SK-N-SH (cell line): ENCODE measurements at regions not wholly inside any gene's neighbourhood (a gene's known extent, or its start where the extent isn't known, plus 50 kb on each side); places are given as distances from the start of the nearest gene placed in this dataset.

Source experiments
- CTCF ChIA-PET: fragments of 300-600, 350-600 bp; formaldehyde crosslinking; extraction: SDS; loops from one replicate; lab custom pipeline; 2021; lab: Yijun Ruan, JAX
- POLR2A ChIA-PET: fragments of 350-600 bp; sonication (Branson Sonifier 250); formaldehyde crosslinking; extraction: SDS; loops from one replicate; lab custom pipeline; 2020; ENCODE audit warnings: antibody characterized with exemption, inconsistent platforms; lab: Yijun Ruan, JAX
- DNase-seq: peaks from one replicate; pipeline ENCODE4 v3.0.0; 2012
- H2AFZ ChIP-seq: fragments of 200-600 bp; sonication (generic); 2 replicates; pipeline ENCODE4 v1.8.1; 2016; ENCODE audit warnings: antibody characterized with exemption, mild to moderate bottlenecking, low read depth
- H3F3A ChIP-seq: fragments of 200-600 bp; sonication (generic); replicated peaks from 2 replicates; pipeline ENCODE3; 2016; ENCODE audit warnings: antibody characterized with exemption, mild to moderate bottlenecking; ENCODE audit not compliant: insufficient read depth
- H3K27ac ChIP-seq, 2 experiments: fragments of 200-500 bp in 1 of 2; fragments of 200-600 bp in 1 of 2; sonication (Bioruptor generic) in 1 of 2; sonication (generic), shearing (Covaris generic) in 1 of 2; 2 replicates each; pipeline versions ENCODE4 v1.5.1 to v1.6.1; 2014 to 2016; ENCODE audit warnings: low read depth in 2 of 2, inconsistent platforms in 1 of 2, low read length in 1 of 2, mild to moderate bottlenecking in 1 of 2, mixed read lengths in 1 of 2
- H3K27me3 ChIP-seq: fragments of 200-600 bp; sonication (generic), shearing (Covaris generic); 2 replicates; pipeline ENCODE4 v1.6.1; 2016; ENCODE audit warnings: mixed run types; ENCODE audit not compliant: insufficient read depth
- H3K36me3 ChIP-seq, 2 experiments: fragments of 200-500 bp in 1 of 2; fragments of 200-600 bp in 1 of 2; sonication (Bioruptor generic) in 1 of 2; sonication (generic) in 1 of 2; replicated peaks in 1 of 2; 2 replicates each; pipeline versions ENCODE3 to v1.5.1; 2014 to 2016; ENCODE audit warnings: low read length in 1 of 2, mild to moderate bottlenecking in 1 of 2; ENCODE audit not compliant: insufficient read depth in 2 of 2, control insufficient read depth in 1 of 2
- H3K4me1 ChIP-seq, 2 experiments: fragments of 200-500 bp in 1 of 2; fragments of 200-600 bp in 1 of 2; sonication (Bioruptor generic) in 1 of 2; sonication (generic), shearing (Covaris generic) in 1 of 2; 2 replicates each; pipeline versions ENCODE4 v1.5.1 to v1.6.1; 2014 to 2016; ENCODE audit warnings: low read depth in 1 of 2, low read length in 1 of 2, mixed run types in 1 of 2; ENCODE audit not compliant: insufficient read depth in 2 of 2, control insufficient read depth in 1 of 2
- H3K4me2 ChIP-seq: fragments of 200-600 bp; sonication (generic), shearing (Covaris generic); 2 replicates; pipeline ENCODE4 v1.6.1; 2017; ENCODE audit warnings: mixed run types
- H3K4me3 ChIP-seq, 2 experiments: fragments of 200-500 bp in 1 of 2; fragments of 200-600 bp in 1 of 2; sonication (Bioruptor generic) in 1 of 2; sonication (generic), shearing (Covaris generic) in 1 of 2; 2 replicates each; pipeline versions ENCODE4 v1.5.1 to v1.8.1; 2014 to 2016; ENCODE audit warnings: low read depth in 2 of 2, inconsistent platforms in 1 of 2, low read length in 1 of 2, mild to moderate bottlenecking in 1 of 2, mixed read lengths in 1 of 2, moderate library complexity in 1 of 2
- H3K79me2 ChIP-seq: fragments of 200-600 bp; sonication (generic); 2 replicates; pipeline ENCODE4 v1.8.1; 2017; ENCODE audit warnings: mild to moderate bottlenecking; ENCODE audit not compliant: insufficient read depth
- H3K9ac ChIP-seq: fragments of 200-600 bp; sonication (generic); 2 replicates; pipeline ENCODE4 v1.6.1; 2017; ENCODE audit warnings: mixed run types
- H3K9me2 ChIP-seq: fragments of 200-600 bp; sonication (generic); 2 replicates; pipeline ENCODE4 v1.6.1; 2017; ENCODE audit warnings: mixed run types
- H3K9me3 ChIP-seq: fragments of 200-600 bp; sonication (generic); 2 replicates; pipeline ENCODE4 v1.6.1; 2017; ENCODE audit warnings: mixed run types, mild to moderate bottlenecking, moderate library complexity
- H4K20me1 ChIP-seq: fragments of 200-600 bp; sonication (generic); 2 replicates; pipeline ENCODE4 v1.6.1; 2017; ENCODE audit warnings: mild to moderate bottlenecking, mixed run types; ENCODE audit not compliant: insufficient read depth
- EP300 ChIP-seq, 2 experiments: IDR thresholded peaks; 2 replicates each; pipeline versions ENCODE4 v1.4.0 to v1.6.1; 2012; ENCODE audit warnings: borderline replicate concordance in 1 of 2, low read depth in 1 of 2, low read length in 1 of 2
- EZH2phosphoT487 ChIP-seq: fragments of 200-600 bp; sonication (generic); IDR thresholded peaks from 2 replicates; pipeline ENCODE4 v1.6.1; 2017; ENCODE audit warnings: low read depth, mixed run types, mild to moderate bottlenecking, antibody characterized with exemption, moderate library complexity, borderline replicate concordance
- FOSL2 ChIP-seq: IDR thresholded peaks from 2 replicates; pipeline ENCODE4 v1.4.0; 2012; ENCODE audit warnings: low read depth, mild to moderate bottlenecking, moderate library complexity, borderline replicate concordance
- FOXJ3 ChIP-seq: sonication (generic); formaldehyde crosslinking; IDR thresholded peaks from 2 replicates; pipeline ENCODE4 v1.5.1; 2020; ENCODE audit warnings: mild to moderate bottlenecking, missing genetic modification reagents
- FOXM1 ChIP-seq: IDR thresholded peaks from 2 replicates; pipeline ENCODE4 v1.4.0; 2012; ENCODE audit warnings: low read depth, mild to moderate bottlenecking
- GABPA ChIP-seq: IDR thresholded peaks from 2 replicates; pipeline ENCODE4 v1.4.0; 2012; ENCODE audit warnings: low read depth, mild to moderate bottlenecking
- MXI1 ChIP-seq: IDR thresholded peaks from 2 replicates; pipeline ENCODE4 v1.6.1; 2012; ENCODE audit warnings: mild to moderate bottlenecking, low read depth, low read length, improper control_type of control experiment
- NRF1 ChIP-seq: IDR thresholded peaks from 2 replicates; pipeline ENCODE4 v1.6.1; 2012; ENCODE audit warnings: low read depth, mild to moderate bottlenecking, low read length
- POLR2AphosphoS5 ChIP-seq: IDR thresholded peaks from 2 replicates; pipeline ENCODE4 v1.6.1; 2012; ENCODE audit warnings: low read depth, low read length
- SIN3A ChIP-seq: IDR thresholded peaks from 2 replicates; pipeline ENCODE4 v1.6.1; 2012; ENCODE audit warnings: low read depth, mild to moderate bottlenecking, low read length, moderate library complexity, borderline replicate concordance
- SMC3 ChIP-seq: IDR thresholded peaks from 2 replicates; pipeline ENCODE4 v1.6.1; 2012; ENCODE audit warnings: low read depth, low read length, improper control_type of control experiment
- TAF1 ChIP-seq: IDR thresholded peaks from 2 replicates; pipeline ENCODE4 v1.6.1; 2012; ENCODE audit warnings: low read depth, mild to moderate bottlenecking, low read length, moderate library complexity, borderline replicate concordance
- TCF12 ChIP-seq: IDR thresholded peaks from 2 replicates; pipeline ENCODE4 v1.4.0; 2012
- TEAD4 ChIP-seq: IDR thresholded peaks from 2 replicates; pipeline ENCODE4 v1.4.0; 2012; ENCODE audit warnings: mild to moderate bottlenecking, borderline replicate concordance; ENCODE audit not compliant: insufficient read depth
- YY1 ChIP-seq: IDR thresholded peaks from 2 replicates; pipeline ENCODE4 v1.4.0; 2012; ENCODE audit warnings: low read depth, mild to moderate bottlenecking
- WGBS: methylation state at CpG from one replicate; pipeline ENCODE4 v1.1.6; 2017; ENCODE audit warnings: low lambda C conversion rate; 5-methylcytosine and 5-hydroxymethylcytosine counted together
- TF ChIP-seq, protein P1 (sequence below): IDR thresholded peaks from 2 replicates; pipeline ENCODE4 v1.4.0; 2012; ENCODE audit warnings: low read depth, borderline replicate concordance
- TF ChIP-seq, protein P2 (sequence below): IDR thresholded peaks from 2 replicates; pipeline ENCODE4 v1.4.0; 2012; ENCODE audit warnings: low read depth, borderline replicate concordance
- TF ChIP-seq, protein P3 (sequence below): IDR thresholded peaks from 2 replicates; pipeline ENCODE4 v1.4.0; 2012; ENCODE audit warnings: low read depth
- TF ChIP-seq, protein P4 (sequence below): fragments of 150-350 bp; IDR thresholded peaks from 2 replicates; pipeline ENCODE4 v1.6.1; 2017; ENCODE audit warnings: antibody characterized with exemption, low read length, low read depth, borderline replicate concordance
- TF ChIP-seq, protein P5 (sequence below): IDR thresholded peaks from 2 replicates; pipeline ENCODE4; 2012

DNA sequence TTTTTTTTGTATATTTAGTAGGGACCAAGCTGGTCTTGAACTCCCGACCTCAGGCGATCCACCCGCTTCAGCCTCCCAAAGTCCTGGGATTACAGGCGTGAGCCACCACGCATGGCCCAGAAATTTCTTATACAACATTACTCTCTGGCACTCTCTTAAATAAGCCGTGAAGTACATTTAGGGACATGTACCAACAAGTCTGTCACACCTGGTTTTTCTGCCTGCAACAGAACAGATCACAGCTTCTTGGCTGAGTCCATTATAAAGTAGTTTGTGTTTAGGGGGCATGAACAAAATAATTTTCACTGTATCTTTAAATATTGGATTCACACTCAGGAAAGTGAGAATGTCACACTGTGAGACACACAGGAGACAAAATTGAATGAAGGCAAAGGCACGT, 1567.3 kb downstream of the SLITRK5 start:
- Histone ChIP-seq H3F3A (no peaks in the 10 kb centered on the region), H3K9ac (no peak overlapping the region), H3K36me3 (no peaks in the 10 kb centered on the region), H3K4me3 (no peak overlapping the region), H3K9me3 (no peaks in the 10 kb centered on the region), H3K79me2 (no peaks in the 10 kb centered on the region), H3K27ac (no peak overlapping the region), H2AFZ (no peak overlapping the region), H3K4me1 (no peaks in the 10 kb centered on the region), H3K4me2 (no peak overlapping the region), H3K9me2 (no peaks in the 10 kb centered on the region), H4K20me1 (no peaks in the 10 kb centered on the region), H3K27me3 (no peaks in the 10 kb centered on the region)
- CTCF ChIA-PET, result no interaction called here
- TF ChIP-seq GABPA (no peak), MXI1 (no peak), YY1 (no peak), TCF12 (no peak), EZH2phosphoT487 (no peak), FOXJ3 (CRISPR knock-in tag) (no peak), EP300 (IDR thresholded peaks at IDR 0.05; ENCODE audit: borderline replicate concordance in 1 of 2, low read depth in 1 of 2, low read length in 1 of 2) (no peak), POLR2AphosphoS5 (no peak), FOXM1 (no peak), FOSL2 (no peak), TAF1 (no peak), SIN3A (no peak), SMC3 (no peak), NRF1 (no peak), TEAD4 (no peak)
- TF ChIP-seq, protein P1, sequence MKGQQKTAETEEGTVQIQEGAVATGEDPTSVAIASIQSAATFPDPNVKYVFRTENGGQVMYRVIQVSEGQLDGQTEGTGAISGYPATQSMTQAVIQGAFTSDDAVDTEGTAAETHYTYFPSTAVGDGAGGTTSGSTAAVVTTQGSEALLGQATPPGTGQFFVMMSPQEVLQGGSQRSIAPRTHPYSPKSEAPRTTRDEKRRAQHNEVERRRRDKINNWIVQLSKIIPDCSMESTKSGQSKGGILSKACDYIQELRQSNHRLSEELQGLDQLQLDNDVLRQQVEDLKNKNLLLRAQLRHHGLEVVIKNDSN, result no peak
- TF ChIP-seq, protein P2, sequence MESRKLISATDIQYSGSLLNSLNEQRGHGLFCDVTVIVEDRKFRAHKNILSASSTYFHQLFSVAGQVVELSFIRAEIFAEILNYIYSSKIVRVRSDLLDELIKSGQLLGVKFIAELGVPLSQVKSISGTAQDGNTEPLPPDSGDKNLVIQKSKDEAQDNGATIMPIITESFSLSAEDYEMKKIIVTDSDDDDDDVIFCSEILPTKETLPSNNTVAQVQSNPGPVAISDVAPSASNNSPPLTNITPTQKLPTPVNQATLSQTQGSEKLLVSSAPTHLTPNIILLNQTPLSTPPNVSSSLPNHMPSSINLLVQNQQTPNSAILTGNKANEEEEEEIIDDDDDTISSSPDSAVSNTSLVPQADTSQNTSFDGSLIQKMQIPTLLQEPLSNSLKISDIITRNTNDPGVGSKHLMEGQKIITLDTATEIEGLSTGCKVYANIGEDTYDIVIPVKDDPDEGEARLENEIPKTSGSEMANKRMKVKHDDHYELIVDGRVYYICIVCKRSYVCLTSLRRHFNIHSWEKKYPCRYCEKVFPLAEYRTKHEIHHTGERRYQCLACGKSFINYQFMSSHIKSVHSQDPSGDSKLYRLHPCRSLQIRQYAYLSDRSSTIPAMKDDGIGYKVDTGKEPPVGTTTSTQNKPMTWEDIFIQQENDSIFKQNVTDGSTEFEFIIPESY, result no peak
- TF ChIP-seq, protein P3, sequence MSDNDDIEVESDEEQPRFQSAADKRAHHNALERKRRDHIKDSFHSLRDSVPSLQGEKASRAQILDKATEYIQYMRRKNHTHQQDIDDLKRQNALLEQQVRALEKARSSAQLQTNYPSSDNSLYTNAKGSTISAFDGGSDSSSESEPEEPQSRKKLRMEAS, result no peak
- TF ChIP-seq, protein P4, sequence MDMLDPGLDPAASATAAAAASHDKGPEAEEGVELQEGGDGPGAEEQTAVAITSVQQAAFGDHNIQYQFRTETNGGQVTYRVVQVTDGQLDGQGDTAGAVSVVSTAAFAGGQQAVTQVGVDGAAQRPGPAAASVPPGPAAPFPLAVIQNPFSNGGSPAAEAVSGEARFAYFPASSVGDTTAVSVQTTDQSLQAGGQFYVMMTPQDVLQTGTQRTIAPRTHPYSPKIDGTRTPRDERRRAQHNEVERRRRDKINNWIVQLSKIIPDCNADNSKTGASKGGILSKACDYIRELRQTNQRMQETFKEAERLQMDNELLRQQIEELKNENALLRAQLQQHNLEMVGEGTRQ, result no peak
- TF ChIP-seq, protein P5, sequence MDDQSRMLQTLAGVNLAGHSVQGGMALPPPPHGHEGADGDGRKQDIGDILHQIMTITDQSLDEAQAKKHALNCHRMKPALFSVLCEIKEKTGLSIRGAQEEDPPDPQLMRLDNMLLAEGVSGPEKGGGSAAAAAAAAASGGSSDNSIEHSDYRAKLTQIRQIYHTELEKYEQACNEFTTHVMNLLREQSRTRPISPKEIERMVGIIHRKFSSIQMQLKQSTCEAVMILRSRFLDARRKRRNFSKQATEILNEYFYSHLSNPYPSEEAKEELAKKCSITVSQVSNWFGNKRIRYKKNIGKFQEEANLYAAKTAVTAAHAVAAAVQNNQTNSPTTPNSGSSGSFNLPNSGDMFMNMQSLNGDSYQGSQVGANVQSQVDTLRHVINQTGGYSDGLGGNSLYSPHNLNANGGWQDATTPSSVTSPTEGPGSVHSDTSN, result no peak
- DNase-seq, result no peak
- 53% methylated on average over 7 of the region's 7 CpGs for WGBS
- POLR2A ChIA-PET, result no interaction called here
